T-helper 1 cell treated with Interleukin-12 subunit alpha and Interleukin-12 subunit beta and Interleukin-4 antibody, amounts not matched to agents 30 ng/mL and 1 ng/mL, for 36 hours (primary cell): ENCODE measurements at regions not wholly inside any gene's neighbourhood (a gene's known extent, or its start where the extent isn't known, plus 50 kb on each side); places are given as distances from the start of the nearest gene placed in this dataset.

Experiments
- intact Hi-C: fragments of 100-400 bp; cut with micrococcal nuclease; formaldehyde crosslinking; loops from one replicate; pipeline ENCODE4 v1.15.1; 2024

DNA sequence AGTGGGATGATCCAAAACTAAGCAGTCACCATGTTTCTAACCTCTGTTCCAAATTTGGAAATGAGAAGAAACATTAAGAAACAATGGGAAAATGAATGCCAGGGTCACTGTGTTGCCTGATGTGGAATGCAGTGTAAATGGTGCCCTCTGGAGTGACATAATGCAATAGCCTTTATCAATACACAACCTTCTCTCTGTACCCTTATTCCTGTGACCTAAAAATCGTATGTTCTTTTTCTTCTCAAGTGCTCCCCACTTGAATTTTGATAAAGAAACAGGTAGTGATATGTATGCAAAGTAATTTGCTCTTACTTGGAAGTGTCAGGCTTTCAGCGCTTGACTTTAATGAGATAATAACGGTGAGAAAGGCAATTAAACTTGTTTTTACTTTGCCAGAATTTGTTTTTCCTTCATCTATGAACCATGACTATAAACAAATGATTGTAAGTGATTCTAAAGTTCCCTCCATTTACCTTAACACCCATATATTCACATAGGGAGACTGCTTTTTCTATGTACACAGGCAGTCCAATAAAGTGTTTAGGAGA lies 145.8 kb upstream of the THRB start:
- intact Hi-C loops: no loop called here

DNA sequence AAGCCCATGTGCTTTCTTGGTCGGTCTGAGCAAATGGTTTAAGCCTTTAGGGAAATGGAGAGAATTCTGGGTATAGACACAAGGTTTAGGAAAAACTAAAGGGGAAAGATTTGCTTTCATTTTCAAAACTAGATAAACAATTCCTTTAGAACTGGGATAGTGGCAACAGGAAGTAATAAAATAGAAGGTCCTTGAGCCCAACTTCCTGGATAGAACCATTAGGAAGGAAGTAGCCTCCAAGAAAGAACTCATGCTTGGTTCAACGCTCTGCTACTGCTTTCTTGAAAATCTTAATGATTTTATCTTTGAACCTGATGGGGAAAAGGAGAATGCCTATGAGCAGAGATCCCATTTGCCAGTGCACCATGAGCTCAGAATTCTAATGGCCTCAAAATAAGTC lies 147.0 kb upstream of the THRB start:
- intact Hi-C loops: no loop called here

DNA sequence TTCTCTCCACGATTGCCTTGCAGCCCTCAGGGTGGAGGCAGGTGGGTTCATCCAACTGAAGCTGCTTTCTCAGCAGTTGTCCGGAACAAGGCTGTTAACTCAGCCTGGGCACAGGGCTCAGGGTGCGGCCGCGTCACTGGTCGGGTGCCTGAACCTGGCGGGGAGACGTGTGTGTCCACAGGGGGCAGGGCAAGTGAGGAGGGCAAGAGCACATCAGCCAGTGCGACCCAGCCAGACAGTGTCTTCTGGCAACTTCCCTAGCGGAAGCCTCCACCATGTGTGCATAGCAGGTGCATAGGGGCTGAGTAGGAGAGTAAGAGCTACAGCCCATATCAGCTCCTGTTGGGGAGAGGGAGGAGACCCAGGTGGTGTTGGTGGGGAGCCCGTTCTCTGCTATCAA lies 150.4 kb upstream of the THRB start:
- intact Hi-C loops: no loop called here

DNA sequence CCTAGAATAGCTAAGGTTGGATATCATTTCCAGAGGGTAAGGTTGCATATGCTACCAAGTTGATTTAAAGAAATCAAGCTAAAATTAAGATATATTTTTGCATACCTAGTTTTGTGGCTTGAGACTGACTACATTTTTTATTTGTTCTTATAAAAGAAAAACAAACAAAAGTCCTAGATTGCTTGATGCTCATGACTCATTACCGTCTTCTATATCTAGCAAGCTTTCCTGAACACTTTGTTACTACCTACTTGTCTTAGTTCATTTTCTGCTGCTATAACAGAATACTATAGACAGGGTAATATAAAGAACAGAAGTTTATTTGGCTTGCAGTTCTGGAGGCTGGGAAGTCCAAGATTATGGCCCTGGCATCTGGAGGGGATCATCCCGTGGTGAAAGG lies 152.1 kb upstream of the THRB start:
- intact Hi-C loops: no loop called here

DNA sequence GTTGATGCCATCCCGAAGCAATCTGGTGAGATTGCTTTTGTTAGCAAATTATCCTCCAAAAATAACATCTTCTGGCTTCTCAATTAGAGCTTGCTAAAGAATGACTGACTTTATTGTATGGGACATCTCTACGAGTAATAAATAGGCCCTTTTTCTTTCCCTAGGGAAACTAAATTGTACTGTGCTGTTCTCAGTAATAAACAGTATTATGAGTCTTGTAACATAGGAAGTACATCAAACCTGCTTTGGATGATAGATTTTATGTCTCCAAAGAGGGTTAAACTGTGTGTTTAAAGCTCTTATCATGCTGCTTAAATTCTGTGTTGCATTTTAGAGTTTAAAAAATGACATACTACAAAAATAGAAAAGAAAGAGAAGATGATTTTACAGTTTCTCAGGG lies 153.4 kb upstream of the THRB start:
- intact Hi-C loops: no loop called here

DNA sequence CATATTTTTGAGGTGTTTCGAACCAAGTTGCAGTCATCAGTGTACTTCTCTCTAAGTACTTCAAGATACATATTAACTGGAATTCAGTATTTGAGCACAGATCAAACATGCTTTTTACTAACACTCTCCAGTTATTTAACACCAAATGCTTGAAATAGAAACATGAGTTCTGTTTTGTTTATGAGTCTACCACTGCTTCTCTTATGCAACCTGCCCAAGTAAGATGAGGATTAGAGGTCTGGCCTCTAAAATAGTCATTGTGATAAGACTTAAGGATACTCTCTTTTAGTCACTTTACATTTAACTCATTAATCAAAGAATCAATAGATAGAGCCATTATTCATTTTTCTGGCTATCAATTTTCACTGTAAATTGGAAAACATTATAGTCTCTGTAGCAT lies 156.2 kb upstream of the THRB start:
- intact Hi-C loops: no loop called here

DNA sequence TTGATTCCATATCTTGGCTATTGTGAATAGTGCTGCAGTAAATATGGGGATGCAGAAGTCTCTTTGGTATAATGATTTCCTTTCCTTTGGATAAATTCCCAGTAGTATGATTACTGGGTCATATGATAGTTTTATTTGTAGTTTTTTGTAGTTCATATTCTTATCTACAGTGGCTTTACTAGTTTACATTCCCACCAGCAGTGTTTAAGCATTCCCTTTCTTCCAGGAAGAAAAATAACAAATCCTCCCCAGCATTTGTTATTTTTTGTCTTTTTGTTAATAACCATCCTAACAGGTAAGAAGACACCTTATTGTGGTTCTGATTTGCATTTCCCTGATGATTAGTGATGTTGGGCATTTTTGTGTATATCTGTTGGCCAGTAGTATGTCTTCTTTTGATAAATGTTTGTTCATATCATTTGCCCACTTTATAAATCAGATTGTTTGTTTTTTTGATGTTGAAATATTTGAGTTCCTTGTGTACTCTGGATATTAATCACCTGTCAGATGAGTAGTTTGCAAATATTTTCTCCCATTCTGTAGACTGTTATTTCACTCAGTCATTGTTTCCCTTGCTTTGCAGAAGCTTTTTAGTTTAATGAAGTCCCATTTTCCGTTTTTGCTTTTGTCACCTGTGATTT lies 163.3 kb upstream of the THRB start:
- intact Hi-C loops: no loop called here

DNA sequence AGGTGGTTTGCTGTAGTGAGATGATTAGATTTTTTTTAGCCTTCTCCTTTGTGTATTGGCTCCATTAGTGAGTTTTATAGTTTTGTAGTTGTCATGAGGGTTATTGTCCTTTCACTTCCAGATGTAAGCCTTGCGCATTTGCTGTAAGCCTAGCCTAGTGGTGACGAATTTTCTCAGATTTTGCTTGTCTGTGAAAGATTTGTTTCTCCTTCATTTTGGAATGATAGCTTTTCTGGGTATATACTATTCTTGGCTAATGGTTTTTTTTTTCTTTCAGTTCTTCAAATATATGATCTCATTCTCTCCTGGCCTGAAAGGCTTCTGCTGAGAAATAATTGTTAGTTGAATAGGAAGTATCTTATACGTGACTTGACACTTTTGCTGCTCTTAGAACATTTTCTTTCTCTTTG lies 166.5 kb upstream of the THRB start:
- intact Hi-C loops: no loop called here

DNA sequence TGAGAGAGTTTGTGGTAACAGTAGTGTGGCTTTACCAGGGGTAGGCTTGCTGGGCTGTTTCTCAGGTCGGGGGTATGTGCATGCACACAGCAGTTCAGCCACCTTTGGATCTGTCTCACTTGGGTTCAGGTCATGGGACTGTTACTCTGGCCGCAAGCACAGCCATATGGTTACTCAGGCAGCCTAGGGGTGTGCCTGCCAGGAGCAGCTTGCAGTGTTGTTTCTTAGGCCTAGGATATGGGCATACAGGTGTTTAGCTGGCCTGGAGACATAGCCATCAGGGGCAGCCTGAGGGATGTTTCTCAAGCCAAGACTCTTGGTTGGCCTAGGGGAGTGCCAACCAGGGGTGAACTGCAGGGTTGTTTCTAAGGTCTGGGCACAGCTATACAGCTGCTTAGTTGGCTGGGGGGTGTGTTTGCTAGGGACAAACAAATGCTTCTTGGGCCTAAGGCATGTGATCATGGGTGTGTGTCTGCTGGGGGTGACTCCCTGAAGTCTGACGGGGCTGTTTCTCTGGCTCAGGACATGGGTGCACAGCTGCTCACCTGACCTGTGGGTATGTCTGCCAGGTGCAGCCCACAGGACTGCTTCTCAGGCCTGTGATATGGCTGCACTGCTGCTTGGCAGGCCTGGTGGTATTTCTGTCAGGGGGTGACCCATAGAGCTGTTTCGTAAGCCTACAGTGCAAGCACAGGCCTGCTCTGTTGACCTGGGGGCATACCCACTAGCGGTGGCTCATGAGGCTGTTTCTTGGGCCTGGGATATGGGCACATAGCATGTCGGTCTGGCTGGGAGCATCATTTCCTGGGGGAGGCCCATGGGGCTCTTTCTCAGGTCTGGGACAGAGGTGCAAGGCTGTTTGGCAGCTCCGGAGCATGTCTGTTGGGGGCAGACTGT lies 168.0 kb upstream of the THRB start:
- intact Hi-C loops: no loop called here

DNA sequence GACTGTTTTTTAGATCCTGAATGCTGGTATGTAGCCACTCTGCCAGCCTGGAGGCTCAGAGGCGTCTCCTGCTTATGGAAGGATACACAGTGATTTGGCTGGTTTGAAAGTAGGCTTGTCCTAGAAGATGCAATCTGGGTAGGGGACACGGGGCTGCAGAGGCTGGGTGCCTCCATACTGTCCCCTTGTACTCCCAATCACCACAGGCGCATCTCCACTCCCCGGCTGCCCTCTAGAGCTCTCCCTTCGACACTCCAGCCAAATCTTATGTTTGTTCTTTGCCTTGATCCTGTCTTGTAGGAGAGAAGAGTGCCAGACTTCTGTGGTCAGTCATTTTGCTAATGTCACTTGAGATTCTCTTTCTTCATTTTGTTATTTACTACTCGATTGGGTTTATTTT lies 168.8 kb upstream of the THRB start:
- intact Hi-C loops: no loop called here

DNA sequence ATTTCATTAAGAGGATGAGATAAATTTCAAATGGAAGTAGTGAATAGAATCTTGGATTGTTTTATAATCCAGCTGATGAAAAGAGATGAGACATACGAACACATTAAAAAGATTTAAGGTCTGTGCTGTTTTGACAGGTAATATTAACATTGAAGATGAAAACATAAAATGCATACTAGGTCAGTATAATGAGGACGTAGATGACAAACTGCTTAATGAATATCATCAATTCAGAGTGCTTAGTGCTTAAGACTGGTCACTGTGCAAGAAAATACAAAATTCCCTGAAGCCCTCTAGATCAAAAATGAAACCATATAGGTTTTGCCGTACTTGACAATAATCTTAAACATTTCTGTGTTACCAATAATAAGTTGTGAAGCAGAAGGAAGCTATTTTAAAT lies 173.4 kb upstream of the THRB start:
- intact Hi-C loops: no loop called here

DNA sequence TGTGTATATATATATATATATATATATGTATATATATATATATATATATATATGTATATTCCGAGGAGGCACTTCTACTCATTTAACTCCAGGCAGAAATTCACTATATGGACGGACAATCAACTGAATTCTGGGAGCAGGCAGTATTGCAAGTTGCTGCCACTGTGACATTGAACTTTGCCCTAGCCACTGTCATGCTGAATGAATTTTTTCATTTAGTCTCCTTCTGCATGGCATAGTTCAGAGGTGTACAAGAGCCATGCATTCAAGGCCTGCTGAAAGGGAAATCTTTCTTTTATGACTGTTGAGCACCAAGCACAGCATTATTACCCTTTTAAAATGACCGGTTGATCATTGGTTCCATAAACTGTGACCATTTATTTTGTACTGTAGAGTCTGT lies 176.2 kb upstream of the THRB start:
- intact Hi-C loops: no loop called here

DNA sequence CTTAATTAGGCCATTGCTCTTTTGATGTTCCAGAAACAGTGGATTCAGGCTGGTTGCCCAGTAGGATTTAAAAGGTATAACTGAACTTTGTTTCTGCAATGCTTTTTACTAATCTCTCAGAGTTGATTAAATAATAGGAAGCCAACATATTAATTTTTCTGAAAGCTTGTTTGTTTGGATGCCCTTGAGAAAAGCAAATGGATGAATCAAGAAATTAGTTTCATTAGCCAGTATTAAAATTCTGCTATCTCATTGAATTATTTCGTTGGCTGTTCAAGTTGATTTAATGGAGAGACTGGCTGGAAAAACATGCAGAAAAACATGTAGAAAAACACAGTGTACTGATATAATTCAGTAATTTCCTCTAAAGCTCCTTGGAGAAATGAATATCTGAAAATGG lies 178.9 kb upstream of the THRB start:
- intact Hi-C loops: no loop called here

DNA sequence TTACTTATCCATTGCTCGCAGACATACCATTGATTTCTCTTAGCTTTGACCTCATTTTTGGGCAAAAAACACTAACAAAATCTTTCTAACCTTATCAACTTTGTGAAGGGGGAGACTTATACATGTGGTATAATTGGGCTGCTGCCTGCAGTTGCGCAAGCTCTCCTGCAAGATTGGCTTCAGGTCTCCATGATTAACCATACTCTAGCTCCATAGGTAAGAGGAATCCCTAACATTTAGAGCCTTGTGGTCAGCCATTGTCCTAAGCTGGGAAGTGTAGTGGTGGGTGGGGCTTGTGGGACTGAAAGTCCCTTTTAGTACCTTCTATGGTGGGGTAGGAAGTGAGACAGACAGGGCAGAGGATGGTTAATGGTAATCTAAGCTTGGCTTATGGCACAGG lies 179.6 kb upstream of the THRB start:
- intact Hi-C loops: no loop called here

DNA sequence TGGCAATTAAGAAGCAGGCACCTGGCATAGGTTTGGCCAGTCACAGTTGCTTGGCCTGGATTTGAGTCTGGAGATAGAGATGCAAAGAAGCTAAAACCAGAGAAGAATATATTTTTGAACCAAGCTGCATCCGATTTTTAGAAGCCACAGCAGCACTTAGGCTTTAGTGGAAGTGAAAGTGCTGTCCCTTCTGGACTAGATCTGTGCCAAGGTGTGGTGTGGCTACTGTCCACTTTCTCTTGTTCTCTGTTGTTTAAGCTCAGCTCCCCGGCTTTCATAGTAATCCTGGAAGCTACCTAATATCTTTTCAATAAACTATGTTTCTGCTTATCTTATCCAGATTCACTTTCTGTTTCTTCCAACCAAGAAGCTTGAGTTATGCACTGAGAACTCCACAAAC lies 183.4 kb upstream of the THRB start:
- intact Hi-C loops: no loop called here

DNA sequence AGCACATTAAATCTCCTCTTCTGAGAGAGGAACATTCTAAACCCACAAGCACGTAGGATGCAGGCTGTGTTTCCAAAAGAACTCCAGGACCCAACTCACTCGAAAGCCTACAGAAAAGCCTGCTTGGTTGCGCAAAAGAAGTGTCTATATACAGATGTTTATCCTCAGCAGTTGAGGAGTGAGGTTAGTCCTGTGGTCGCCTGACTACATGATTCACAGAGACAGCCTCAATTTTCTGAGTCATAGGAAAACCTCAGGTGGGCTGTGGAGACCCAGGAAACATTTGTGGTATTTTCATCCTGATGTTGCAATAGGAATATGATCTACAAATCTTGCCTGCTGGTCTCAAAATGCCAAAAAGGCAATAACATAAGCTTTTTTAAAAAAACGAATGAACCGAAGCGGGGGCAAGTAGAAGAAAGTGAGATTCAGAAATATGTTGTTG lies 183.8 kb upstream of the THRB start:
- intact Hi-C loops: no loop called here

DNA sequence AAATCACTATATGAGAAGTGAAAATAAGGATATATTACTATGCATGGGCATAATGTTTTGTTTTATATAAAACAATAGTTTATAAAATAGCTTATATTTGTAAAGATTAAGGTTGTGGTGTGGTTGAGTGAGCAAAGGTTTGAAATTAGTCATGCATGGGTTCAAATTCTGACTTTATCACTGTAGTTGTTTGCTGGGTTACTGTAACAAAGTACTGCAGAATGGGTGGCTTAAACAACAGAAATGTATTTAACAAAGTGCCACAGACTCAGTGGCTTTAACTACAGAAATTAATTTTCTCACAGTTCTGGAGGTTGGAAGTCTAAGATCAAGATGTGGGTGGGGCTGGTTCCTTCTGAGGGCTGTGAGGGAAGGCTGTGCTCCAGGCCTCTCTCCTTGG lies 184.8 kb upstream of the THRB start:
- intact Hi-C loops: no loop called here

DNA sequence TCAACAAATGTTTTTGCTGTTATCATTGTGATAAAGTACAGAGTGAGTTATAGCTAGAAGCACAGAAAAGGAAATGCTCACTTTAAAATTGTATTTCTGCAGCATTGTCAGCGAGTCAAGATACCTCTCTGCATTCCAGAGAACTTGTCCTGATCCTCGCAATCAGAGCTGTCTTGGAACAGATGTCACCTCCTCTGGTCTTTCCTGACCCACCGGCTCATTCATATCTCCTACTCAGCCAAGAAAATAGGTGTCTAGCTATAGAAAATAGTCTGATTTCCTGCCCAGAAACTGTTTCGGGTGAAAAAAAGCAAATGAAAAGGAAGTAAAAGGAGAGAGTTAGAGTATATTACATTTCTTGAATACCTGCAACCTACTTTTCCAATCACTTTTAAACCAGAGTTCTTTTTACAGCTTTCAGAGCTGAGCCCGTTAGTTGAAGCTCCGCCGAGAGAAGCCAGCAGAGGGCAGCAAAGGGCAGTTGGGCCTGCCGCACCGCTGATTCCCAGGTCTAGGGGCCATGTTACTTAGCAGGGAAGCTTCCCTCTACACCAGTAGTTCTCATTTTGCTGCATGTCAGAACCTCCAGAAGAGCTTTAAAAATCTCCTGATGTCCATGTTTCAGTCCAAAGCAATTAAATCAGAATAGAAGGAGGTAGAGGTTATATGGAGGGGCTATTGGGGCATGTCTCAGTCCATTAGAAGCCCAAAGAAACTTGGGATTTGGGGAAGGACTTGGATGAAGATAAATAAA lies 185.7 kb upstream of the THRB start:
- intact Hi-C loops: loop anchor here (1.0 to 10.0 kb wide), 7 partner anchors 9 to 914 kb away; no protein-coding TSS in a partner anchor

DNA sequence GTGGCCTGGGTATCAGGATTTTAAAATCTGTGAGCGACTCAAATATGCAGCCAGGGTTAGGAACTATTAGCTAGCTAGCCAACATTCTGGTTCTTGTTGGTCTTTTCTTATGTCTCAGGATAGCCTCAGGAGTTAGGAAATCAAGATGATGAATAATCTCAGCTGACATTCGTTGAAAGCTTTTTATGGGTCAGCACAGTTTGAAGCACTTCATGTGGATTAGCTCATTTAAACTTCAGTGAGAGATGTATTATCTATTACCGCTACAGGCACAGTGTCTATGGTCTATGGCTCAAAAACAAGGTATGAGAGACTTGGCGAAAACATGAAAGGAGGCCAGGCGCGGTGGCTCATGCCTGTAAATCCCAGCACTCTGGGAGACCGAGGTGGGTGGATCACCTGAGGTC lies 187.5 kb upstream of the THRB start:
- intact Hi-C loops: loop anchor here (5.0 to 10.0 kb wide), 2 partner anchors 495 to 797 kb away; no protein-coding TSS in a partner anchor

DNA sequence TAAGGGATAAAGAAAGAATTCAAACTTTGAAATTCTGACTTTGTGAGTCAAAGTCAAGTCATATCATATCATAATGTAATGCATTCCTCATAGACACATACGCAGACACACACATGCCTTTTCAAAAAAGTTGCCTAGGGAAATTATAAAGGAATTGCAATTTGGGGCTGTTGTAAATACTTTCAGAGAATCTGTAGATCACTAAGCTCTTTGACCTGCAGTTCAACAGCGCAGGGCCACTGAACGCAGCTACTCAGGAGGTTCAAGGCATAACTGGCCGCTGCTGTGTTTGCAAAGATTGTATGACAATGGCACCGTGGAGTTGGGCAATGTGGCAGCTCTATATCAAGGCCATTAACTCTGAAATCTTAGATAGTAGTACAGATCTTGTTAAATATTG lies 188.4 kb upstream of the THRB start:
- intact Hi-C loops: loop anchor here (5.0 to 10.0 kb wide), 2 partner anchors 496 to 798 kb away; no protein-coding TSS in a partner anchor

DNA sequence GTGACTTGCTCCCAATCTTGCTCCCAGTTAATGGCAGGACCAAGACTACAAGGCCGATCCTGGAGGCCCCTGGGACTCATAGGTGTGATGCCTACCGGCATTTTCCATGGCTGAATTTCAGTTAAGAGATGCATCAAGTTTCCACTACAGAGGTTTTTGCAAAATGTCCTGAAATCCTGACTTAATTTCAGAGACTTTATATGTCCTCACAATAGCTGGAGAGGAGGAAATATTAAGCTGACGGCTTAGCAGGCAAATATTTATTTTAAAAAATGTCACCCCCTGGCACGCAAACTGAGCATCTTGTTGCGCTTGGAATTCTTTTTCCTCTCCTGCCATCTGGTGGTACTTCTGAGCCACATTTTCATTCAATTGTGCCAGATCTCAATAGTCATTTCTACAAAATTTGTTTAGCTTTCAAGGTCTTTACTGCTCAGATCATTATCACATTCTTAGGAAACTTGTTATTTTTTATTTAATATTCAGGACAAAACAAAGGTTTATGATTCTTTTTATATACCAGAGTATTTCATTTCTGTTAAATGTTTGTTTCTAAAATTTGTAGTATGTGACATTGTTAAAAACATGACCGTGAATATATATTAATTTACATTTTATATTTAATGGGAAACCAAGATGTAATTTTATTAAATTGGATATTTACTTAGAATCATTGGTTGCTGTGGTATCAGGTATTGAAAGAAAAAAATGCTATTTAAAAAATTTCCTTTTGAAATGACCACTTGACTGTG lies 189.2 kb upstream of the THRB start:
- intact Hi-C loops: loop anchor here (5.0 to 10.0 kb wide), 2 partner anchors 497 to 799 kb away; no protein-coding TSS in a partner anchor
